Heart left ventricle (tissue), 13 donors: ENCODE measurements at regions not wholly inside any gene's neighbourhood (a gene's known extent, or its start where the extent isn't known, plus 50 kb on each side); places are given as distances from the start of the nearest gene placed in this dataset.

ENCODE experiments used
- CTCF ChIP-seq, 12 donors: fragments of 200-600 bp; sonication (generic) in 4 of 12; IDR thresholded peaks; one replicate each; pipeline versions ENCODE4 v1.5.0 to v1.8.0; 2018 to 2022; ENCODE audit warnings: antibody characterized with exemption in 12 of 12, mild to moderate bottlenecking in 5 of 12
- POLR2A ChIP-seq, 2 donors: fragments of 450-650 bp; IDR thresholded peaks; one replicate each; pipeline ENCODE4 v1.6.1; 2017; ENCODE audit warnings: antibody characterized with exemption in 2 of 2, mild to moderate bottlenecking in 2 of 2, moderate library complexity in 2 of 2
- donor health status: ischemic (EF 13 %, LVEDD 7.1; RV severe dilation, severe dysfunction).
- donor health status: DM: no; HTN: yes; CAD: no.
- donor health status: DM: no; HTN: no; CAD: no.
- donor health status: ischemic (EF 25% LVEDD 6.9; RV normal size, moderate dysfunction).
- donor health status: ischemic (EF 25% LVEDD 5.7; RV mildly dilated, moderate dysfunction).
- donor health status: ischemic (EF 35%, LVEDD 5.7; RV mildly dilated, moderate dysfunction).
- donor health status: nonischemic (EF 11% LVEDD 7.7; RV severe dilation, severe dysfunction).
- donor health status: DM: yes; HTN: yes; CAD: no.
- donor health status: PGD.
- donor health status: ischemic (EF 29% LVEDD 5.4; RV normal size, mild dysfunction).
- donor health status: nonischemic (EF 23%, LVEDD 6.1; RV moderate dilation, normal function).

- TF ChIP-seq CTCF (IDR thresholded peaks at IDR 0.05) (no peak), POLR2A (IDR thresholded peaks at IDR 0.05) (no peak)
These were observed 115.7 kb upstream of the IL1RAPL2 start for GRCh38 chrX:104450316-104450715.
